ENCODE measurements at regions not wholly inside any gene's neighbourhood (a gene's known extent, or its start where the extent isn't known, plus 50 kb on each side); places are given as distances from the start of the nearest gene placed in this dataset.

DNA sequence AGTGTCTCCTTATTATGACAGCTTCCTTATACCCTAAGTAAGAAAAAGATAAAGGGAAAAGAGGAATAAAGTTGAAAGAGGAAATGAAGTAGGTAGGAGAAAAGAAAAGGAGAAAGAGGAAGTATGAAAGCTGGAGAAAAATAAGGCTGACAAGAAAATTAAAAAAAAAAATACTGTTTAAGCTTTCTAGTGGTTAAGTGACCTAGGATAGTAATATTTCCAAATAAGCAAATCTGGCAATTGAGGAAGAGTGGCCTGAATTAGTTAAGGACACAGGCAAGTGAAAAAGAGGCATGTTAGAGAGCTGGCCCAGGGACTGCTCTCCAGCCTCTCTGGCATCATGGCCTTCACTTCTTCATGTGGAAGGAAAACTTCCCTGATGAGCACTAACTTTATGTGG is 76.5 kb upstream of the ADGRF1 start:
- no peak overlapping the region for H3K4ac ChIP-seq (replicated peaks; ENCODE audit: insufficient read length, low read depth, low read length)
- H3K9me3 ChIP-seq (ENCODE audit: insufficient read depth in 2 of 2, low read depth in 1 of 2, low read length in 1 of 2) = no peaks in the 10 kb centered on the region
- no peak overlapping the region for H3K23ac ChIP-seq (ENCODE audit: insufficient read length)
- DNase-seq (ENCODE audit: low read depth in 1 of 2, low spot score in 2 of 2) = no peak
- no peak overlapping the region for H2AFZ ChIP-seq (ENCODE audit: low read length)
- ChIA-PET CTCF (ENCODE audit: partially characterized antibody) (no interaction called here), POLR2A (ENCODE audit: partially characterized antibody) (no interaction called here)
- no peaks in the 10 kb centered on the region for H3K23me2 ChIP-seq (ENCODE audit: low read depth, low read length)
- no peak overlapping the region for H3K27ac ChIP-seq (ENCODE audit: low read depth, low read length)
- no peak overlapping the region for H3K14ac ChIP-seq (ENCODE audit: insufficient read length)
- no peak overlapping the region for H2BK20ac ChIP-seq (ENCODE audit: low read length)
- no peak overlapping the region for H2BK15ac ChIP-seq (ENCODE audit: low read length)
- H3K79me1 ChIP-seq (ENCODE audit: low read depth, low read length) = no peaks in the 10 kb centered on the region
- no peak overlapping the region for H3K4me2 ChIP-seq (ENCODE audit: insufficient read depth in 1 of 2, low read depth in 2 of 2, low read length in 2 of 2)
- no peaks in the 10 kb centered on the region for H3K27me3 ChIP-seq (replicated peaks in 1 of 4; ENCODE audit: control insufficient read depth in 3 of 4, extremely low read depth in 1 of 4, insufficient read depth in 3 of 4, low read length in 3 of 4)
- no peaks in the 10 kb centered on the region for H3K79me2 ChIP-seq (ENCODE audit: control insufficient read depth in 1 of 2, insufficient read depth in 2 of 2, low read length in 2 of 2)
- no peak overlapping the region for H2BK120ac ChIP-seq (replicated peaks; ENCODE audit: low read depth, low read length)
- H4K8ac ChIP-seq (ENCODE audit: extremely low read depth, insufficient read depth, low read length) = no peak overlapping the region
- no peaks in the 10 kb centered on the region for H3K4me1 ChIP-seq (replicated peaks in 1 of 4; ENCODE audit: control insufficient read depth in 3 of 4, insufficient read depth in 4 of 4, low read length in 3 of 4)
- H2BK5ac ChIP-seq (ENCODE audit: low read depth, low read length) = no peak overlapping the region
- H4K5ac ChIP-seq (ENCODE audit: insufficient read length, low read depth, low read length) = no peak overlapping the region
- no peak for FAIRE-seq
- H3K4me3 ChIP-seq (ENCODE audit: extremely low read depth in 1 of 4, insufficient read depth in 2 of 4, low read depth in 3 of 4, low read length in 4 of 4) = no peak overlapping the region
- no peak overlapping the region for H2BK12ac ChIP-seq (ENCODE audit: low read depth, low read length)
- H4K20me1 ChIP-seq (replicated peaks in 1 of 2; ENCODE audit: control insufficient read depth in 1 of 2, insufficient read depth in 2 of 2, low read length in 2 of 2) = no peaks in the 10 kb centered on the region
- H4K91ac ChIP-seq (replicated peaks; ENCODE audit: insufficient read length, low read length) = no peak overlapping the region
- no peaks in the 10 kb centered on the region for H3K36me3 ChIP-seq (ENCODE audit: control insufficient read depth in 2 of 4, insufficient read depth in 4 of 4, low read length in 3 of 4)
- H2AK5ac ChIP-seq (ENCODE audit: low read depth, low read length) = no peak overlapping the region
- no peak overlapping the region for H3K18ac ChIP-seq (ENCODE audit: extremely low read depth, low read length)
- H3K56ac ChIP-seq (replicated peaks; ENCODE audit: insufficient read length, low read depth, low read length) = no peak overlapping the region
- no peak overlapping the region for H3K9ac ChIP-seq (replicated peaks in 1 of 4; ENCODE audit: extremely low read depth in 1 of 4, low read depth in 3 of 4, low read length in 3 of 4)
- TF ChIP-seq SAP30 (IDR thresholded peaks at IDR 0.05; ENCODE audit: insufficient read depth, insufficient replicate concordance, low read length) (no peak), RNF2 (IDR thresholded peaks at IDR 0.05; ENCODE audit: borderline replicate concordance, low read depth, low read length, missing control alignments, poor library complexity, severe bottlenecking) (no peak), CBX5 (IDR thresholded peaks at IDR 0.05; ENCODE audit: low read depth, low read length) (no peak), EZH2 (IDR thresholded peaks at IDR 0.05; ENCODE audit: low read depth, low read length, severe bottlenecking) (no peak), E2F6 (IDR thresholded peaks at IDR 0.05) (no peak), USF2 (IDR thresholded peaks at IDR 0.05; ENCODE audit: low read length) (no peak), NRF1 (IDR thresholded peaks at IDR 0.05; ENCODE audit: low read depth, low read length) (no peak), ATF2 (IDR thresholded peaks at IDR 0.05; ENCODE audit: low read length) (no peak), FOSL1 (IDR thresholded peaks at IDR 0.05; ENCODE audit: insufficient read depth, low read depth, low read length) (no peak), RAD21 (IDR thresholded peaks at IDR 0.05 in 1 of 2, conservative IDR thresholded peaks at IDR 0.05 in 1 of 2; ENCODE audit: low read depth in 2 of 2, low read length in 2 of 2) (no peak), POU5F1 (IDR thresholded peaks at IDR 0.05; ENCODE audit: low read depth, low read length) (no peak)
